Gastroesophageal sphincter (tissue), 3 donors: ENCODE measurements at regions not wholly inside any gene's neighbourhood (a gene's known extent, or its start where the extent isn't known, plus 50 kb on each side); places are given as distances from the start of the nearest gene placed in this dataset.

ENCODE experiments used
- CTCF ChIP-seq, 4 experiments: fragments of 200-600 bp in 2 of 4; fragments of 450-650 bp in 2 of 4; sonication (generic) in 1 of 4; IDR thresholded peaks; one replicate each; pipeline ENCODE4 v1.5.1; 2017 to 2019; ENCODE audit warnings: antibody characterized with exemption in 4 of 4, mild to moderate bottlenecking in 2 of 4, moderate library complexity in 2 of 4
- EP300 ChIP-seq: sonication (generic); formaldehyde crosslinking; IDR thresholded peaks from one replicate; pipeline ENCODE4 v1.6.1; 2017; ENCODE audit warnings: antibody characterized with exemption, mild to moderate bottlenecking
- POLR2A ChIP-seq, 2 donors: fragments of 450-650 bp; IDR thresholded peaks; one replicate each; pipeline ENCODE4 v1.6.1; 2017; ENCODE audit warnings: antibody characterized with exemption in 2 of 2, mild to moderate bottlenecking in 2 of 2, moderate library complexity in 1 of 2

- TF ChIP-seq CTCF (IDR thresholded peaks at IDR 0.05) (no peak), POLR2A (IDR thresholded peaks at IDR 0.05) (no peak), EP300 (no peak)
Measured at GRCh38 chr11:119783466-119784400, 54.7 kb upstream of the NECTIN1 start.
